GM21515 (cell line): ENCODE measurements at regions not wholly inside any gene's neighbourhood (a gene's known extent, or its start where the extent isn't known, plus 50 kb on each side); places are given as distances from the start of the nearest gene placed in this dataset.

ENCODE experiments used
- ATAC-seq: cut with Tn5 transposase; IDR thresholded peaks from one replicate; pipeline ENCODE4 v1.9.1; 2021; ENCODE audit not compliant: unreplicated experiment

- no peak for ATAC-seq
Measured at GRCh38 chrX:45358392-45358791, 157.7 kb upstream of the DIPK2B start.

DNA sequence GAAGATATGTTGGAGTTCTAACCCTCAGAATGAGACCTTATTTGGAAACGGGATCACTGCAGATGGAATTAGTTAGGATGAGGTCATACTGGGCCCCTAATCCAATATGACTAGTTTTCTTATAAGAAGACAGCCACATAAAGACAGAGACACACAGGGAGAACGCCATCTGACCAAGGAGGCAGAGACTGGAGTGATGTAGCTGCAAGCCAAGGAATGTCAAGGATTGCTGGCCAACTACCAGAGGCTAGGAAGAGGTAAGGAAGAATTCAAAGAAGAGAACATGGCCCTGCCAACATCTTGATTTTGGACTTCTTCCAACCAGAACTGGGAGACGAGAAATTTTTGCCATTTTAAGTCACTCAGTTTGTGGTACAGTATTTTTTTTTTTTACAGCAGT lies 152.8 kb upstream of the DIPK2B start:
- no peak for ATAC-seq

DNA sequence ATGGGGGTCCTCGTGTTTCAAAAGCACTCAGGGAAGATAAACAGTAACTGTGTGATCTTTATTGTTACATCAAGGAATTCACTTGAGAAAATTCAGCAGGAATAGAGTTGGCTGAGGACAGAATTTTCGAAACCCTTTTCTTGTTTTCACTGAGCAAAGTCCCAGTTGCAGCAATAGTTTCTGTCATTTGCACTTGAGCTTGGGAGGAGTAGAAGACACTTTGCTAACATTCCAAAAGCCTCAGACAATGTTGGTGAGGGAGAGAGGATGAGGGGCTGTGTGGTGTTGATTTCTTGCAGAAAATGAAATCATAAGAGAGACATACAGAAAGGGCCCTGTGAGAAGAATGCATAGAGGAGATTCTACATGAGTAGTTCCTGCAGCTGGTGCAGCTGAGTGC lies 151.9 kb upstream of the DIPK2B start:
- ATAC-seq, result no peak

DNA sequence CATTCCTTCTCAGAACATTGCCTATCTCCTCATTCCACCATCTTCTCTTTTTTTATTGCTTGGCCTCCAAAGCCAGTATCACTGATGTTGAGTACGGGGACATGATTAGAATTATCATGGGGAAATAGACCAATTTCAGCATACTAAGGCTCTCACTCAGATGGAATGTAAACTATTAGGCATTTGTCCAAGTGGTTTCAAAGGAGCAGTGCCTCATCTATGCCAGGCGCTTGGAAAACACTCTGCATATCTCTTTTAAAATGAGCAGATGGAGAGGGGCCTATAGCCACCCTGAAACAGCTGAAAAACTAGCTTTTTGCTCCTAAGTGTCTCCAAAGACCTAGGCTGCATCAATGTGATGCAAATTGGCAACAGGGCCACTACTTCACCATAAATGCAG lies 150.8 kb upstream of the DIPK2B start:
- ATAC-seq, result no peak

GRCh38 chrX:45348296-45348695 lies 147.6 kb upstream of the DIPK2B start:
- ATAC-seq, result no peak

GRCh38 chrX:45347877-45348276 lies 147.2 kb upstream of the DIPK2B start:
- no peak for ATAC-seq

DNA sequence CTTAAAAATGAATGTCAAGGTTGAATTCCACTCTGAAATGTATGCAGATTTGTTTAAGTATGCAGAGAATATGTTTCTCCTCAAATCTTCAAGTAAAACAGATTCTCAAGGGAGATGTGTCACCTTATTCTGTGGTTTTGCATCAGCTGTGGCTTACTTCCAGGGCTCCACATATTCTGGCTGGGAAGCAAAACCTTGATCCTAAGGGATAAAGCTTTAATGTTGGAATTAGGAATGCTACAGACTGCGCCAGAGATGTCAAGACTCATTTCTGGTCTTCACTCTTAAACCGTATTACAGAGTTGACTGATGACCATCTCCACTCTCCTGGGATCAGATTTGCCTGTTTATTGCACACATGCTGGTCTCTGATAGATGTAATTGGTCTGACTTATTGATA lies 143.9 kb upstream of the DIPK2B start:
- ATAC-seq, result no peak

GRCh38 chrX:45329217-45329616 lies 128.5 kb upstream of the DIPK2B start:
- ATAC-seq, result no peak

- ATAC-seq, result no peak
Measured at GRCh38 chrX:45324941-45325340, 124.3 kb upstream of the DIPK2B start.

- no peak for ATAC-seq
Measured at GRCh38 chrX:45323387-45323786, 122.7 kb upstream of the DIPK2B start.

DNA sequence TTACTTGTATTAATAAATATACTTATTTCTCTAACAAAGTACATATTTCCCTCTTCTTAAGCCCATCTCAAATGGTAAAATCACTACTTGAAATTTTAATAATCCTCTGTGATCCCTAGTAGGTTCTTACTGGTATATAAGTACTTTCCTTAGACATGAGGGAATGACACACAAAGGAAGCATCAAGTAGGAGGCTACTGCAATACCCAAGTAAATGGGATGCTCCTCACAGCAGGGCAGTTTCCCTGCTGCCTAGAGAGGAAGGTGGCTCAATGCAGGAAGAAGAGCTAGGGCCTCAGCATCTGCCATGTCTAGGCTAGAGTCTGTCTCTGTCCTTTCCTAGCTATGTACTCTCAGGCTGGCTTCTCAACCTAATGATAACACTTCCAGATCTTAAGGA lies 122.1 kb upstream of the DIPK2B start:
- no peak for ATAC-seq

- ATAC-seq, result no peak
Measured at GRCh38 chrX:45322382-45322781, 121.7 kb upstream of the DIPK2B start.

- no peak for ATAC-seq
Measured at GRCh38 chrX:45320191-45320590, 119.5 kb upstream of the DIPK2B start.

- ATAC-seq, result no peak
Measured at GRCh38 chrX:45309801-45310200, 109.1 kb upstream of the DIPK2B start.

DNA sequence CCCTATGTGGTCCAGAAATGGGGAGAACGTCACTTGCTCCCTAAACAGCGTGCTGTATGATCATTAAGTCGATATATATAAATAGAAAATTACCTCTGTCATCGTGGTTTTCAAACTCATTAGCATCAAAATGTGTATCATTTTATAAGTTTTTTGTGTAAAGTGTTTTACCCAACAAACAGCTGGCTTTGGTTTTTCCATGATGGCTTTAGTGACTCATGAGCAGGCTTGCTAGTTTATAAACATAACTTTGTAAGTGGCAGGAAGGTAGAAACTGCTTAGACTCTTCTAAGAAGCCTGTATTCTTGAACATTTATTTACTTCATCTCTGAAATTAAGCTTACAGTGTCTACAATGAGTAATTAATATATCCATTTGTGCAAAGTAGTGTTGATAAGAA lies 108.4 kb upstream of the DIPK2B start:
- ATAC-seq, result no peak

DNA sequence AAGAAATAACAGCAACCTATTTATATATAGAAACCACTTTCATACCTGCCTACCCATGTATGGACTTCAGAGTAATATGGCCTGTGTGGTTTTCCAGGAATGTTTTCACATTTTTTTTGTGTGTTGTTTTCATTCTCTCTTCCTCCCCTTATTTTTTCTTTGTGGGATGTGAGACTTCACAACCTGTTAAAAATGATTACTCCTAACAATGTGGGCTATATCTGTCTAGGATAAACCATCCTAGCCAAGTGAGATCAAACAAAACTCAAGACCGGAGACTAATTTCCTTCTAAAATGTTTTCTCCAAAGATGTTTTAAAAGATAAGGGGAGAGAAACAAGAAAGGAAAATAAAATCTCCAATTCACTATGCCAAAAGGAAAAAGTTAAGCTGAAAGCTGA lies 106.1 kb upstream of the DIPK2B start:
- ATAC-seq, result no peak

- no peak for ATAC-seq
Measured at GRCh38 chrX:45300638-45301037, 100.0 kb upstream of the DIPK2B start.

DNA sequence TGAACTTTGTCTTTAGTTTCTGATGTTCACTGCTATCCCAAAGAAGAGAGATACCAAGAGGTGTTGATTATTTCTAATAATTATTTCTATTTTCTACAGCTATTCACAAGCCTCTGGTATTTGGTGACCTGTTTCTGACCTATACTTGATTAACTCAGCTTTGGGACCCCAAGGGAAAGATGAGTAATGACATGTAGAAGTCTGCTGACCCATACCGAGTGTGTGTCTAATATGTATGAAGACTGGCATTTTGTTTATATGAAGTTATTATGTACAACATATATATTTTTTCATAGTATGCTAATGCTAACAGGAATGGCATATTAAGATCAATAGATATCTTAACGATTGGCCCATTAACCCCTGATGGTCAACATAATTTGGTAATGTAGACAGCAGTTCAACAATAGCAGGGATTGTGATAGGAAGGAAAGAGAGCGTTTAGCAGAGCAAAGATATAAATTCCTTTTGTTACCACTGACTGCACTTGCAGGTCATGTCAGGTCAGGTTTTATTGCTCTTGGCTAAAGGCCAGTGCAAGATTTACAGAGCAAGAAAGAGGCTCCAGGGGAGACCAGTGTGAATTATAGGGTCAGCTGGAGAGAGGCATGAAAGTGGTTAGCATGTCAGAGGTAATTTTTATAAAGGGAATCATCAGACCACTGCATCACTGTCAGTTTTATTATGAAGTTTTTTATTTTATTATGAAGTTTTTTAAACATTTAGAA lies 94.7 kb upstream of the DIPK2B start:
- ATAC-seq, result no peak

DNA sequence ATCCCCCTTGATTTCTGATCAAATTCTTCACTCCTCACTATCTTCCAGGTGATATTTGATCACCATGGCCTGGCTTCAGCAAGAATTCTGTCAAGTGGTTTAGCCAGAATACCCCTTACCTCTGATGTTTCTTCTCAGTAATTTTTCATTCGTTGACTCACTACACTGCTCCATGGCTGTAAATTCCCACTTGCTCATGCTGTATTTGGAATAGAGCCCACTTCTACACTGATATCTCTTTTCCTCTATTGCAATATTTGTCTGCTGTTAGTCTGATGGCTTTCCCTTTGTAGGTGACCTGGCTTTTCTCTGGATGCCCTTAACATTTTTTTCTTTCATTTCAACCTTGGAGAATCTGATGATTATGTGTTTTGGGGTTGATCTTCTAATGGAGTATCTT lies 73.9 kb upstream of the DIPK2B start:
- no peak for ATAC-seq

- no peak for ATAC-seq
Measured at GRCh38 chrX:45267007-45267406, 66.3 kb upstream of the DIPK2B start.

- no peak for ATAC-seq
Measured at GRCh38 chrX:45266456-45266855, 65.8 kb upstream of the DIPK2B start.

GRCh38 chrX:45264865-45265264 lies 64.2 kb upstream of the DIPK2B start:
- no peak for ATAC-seq

- no peak for ATAC-seq
Measured at GRCh38 chrX:45261471-45261870, 60.8 kb upstream of the DIPK2B start.
